Loucy (cell line): ENCODE measurements at regions not wholly inside any gene's neighbourhood (a gene's known extent, or its start where the extent isn't known, plus 50 kb on each side); places are given as distances from the start of the nearest gene placed in this dataset.

Experiments used
- H2AFZ ChIP-seq: fragments of 200-600 bp; sonication (generic); 2 replicates; pipeline ENCODE4 v1.6.0; 2016; ENCODE audit warnings: antibody characterized with exemption, mild to moderate bottlenecking, low read length, moderate library complexity
- H3F3A ChIP-seq: fragments of 200-600 bp; 2 replicates; pipeline ENCODE4 v1.6.0; 2016; ENCODE audit warnings: antibody characterized with exemption, low read depth, mild to moderate bottlenecking
- H3K27me3 ChIP-seq: fragments of 200-600 bp; sonication (generic); 2 replicates; pipeline ENCODE4 v1.6.1; 2014; ENCODE audit warnings: low read length, mild to moderate bottlenecking; ENCODE audit not compliant: insufficient read depth, poor library complexity, severe bottlenecking
- H3K36me3 ChIP-seq: fragments of 200-600 bp; sonication (generic); 2 replicates; pipeline ENCODE4 v1.6.1; 2016; ENCODE audit warnings: low read length; ENCODE audit not compliant: insufficient read depth
- H3K4me1 ChIP-seq: fragments of 200-600 bp; sonication (generic); 2 replicates; pipeline ENCODE4 v1.5.1; 2014; ENCODE audit warnings: low read length, mild to moderate bottlenecking; ENCODE audit not compliant: insufficient read depth, poor library complexity, severe bottlenecking
- H3K4me2 ChIP-seq: fragments of 200-600 bp; sonication (generic); 2 replicates; pipeline ENCODE4 v1.6.0; 2014; ENCODE audit warnings: antibody characterized with exemption, low read length, low read depth, mild to moderate bottlenecking; ENCODE audit not compliant: poor library complexity, severe bottlenecking
- H3K4me3 ChIP-seq: fragments of 200-600 bp; sonication (generic); 2 replicates; pipeline ENCODE4 v1.5.1; 2014; ENCODE audit warnings: low read length, mild to moderate bottlenecking, mixed read lengths; ENCODE audit not compliant: poor library complexity, severe bottlenecking
- H3K79me2 ChIP-seq: fragments of 200-600 bp; sonication (generic); 2 replicates; pipeline ENCODE4 v1.6.1; 2014; ENCODE audit warnings: low read length; ENCODE audit not compliant: insufficient read depth
- H3K9ac ChIP-seq: fragments of 200-600 bp; sonication (generic); 2 replicates; pipeline ENCODE4 v1.6.0; 2014; ENCODE audit warnings: mild to moderate bottlenecking, low read depth, low read length, moderate library complexity; ENCODE audit not compliant: poor library complexity, severe bottlenecking
- H3K9me2 ChIP-seq: fragments of 200-600 bp; sonication (generic); replicated peaks from 2 replicates; pipeline ENCODE4 v1.6.1; 2016; ENCODE audit warnings: low read depth, low read length, mixed read lengths
- H3K9me3 ChIP-seq: fragments of 200-600 bp; sonication (generic); 2 replicates; pipeline ENCODE4 v1.6.1; 2014; ENCODE audit warnings: mild to moderate bottlenecking, antibody characterized with exemption, low read length, low read depth; ENCODE audit not compliant: insufficient read depth
- H4K20me1 ChIP-seq: fragments of 200-600 bp; sonication (generic); 2 replicates; pipeline ENCODE4 v1.6.0; 2014; ENCODE audit warnings: antibody characterized with exemption, low read length, mild to moderate bottlenecking; ENCODE audit not compliant: insufficient read depth, poor library complexity, severe bottlenecking
- CTCF ChIP-seq: fragments of 200-600 bp; sonication (generic); conservative IDR thresholded peaks from 2 replicates; pipeline ENCODE4 v1.5.1; 2014; ENCODE audit warnings: mild to moderate bottlenecking, antibody characterized with exemption, low read length
- EZH2phosphoT487 ChIP-seq: fragments of 200-600 bp; IDR thresholded peaks from 2 replicates; pipeline ENCODE4 v1.6.1; 2018; ENCODE audit warnings: antibody characterized with exemption, mild to moderate bottlenecking, moderate library complexity, borderline replicate concordance

GRCh38 chr6:112833581-112834131, 486.5 kb downstream of the RFPL4B start:
- H3K9ac ChIP-seq: no peak overlapping the region
- H3K27me3 ChIP-seq: no peaks in the 10 kb centered on the region
- H3K36me3 ChIP-seq: no peaks in the 10 kb centered on the region

GRCh38 chr6:112835078-112835477, 487.9 kb downstream of the RFPL4B start:
- Histone ChIP-seq H3K9me2 (no peaks in the 10 kb centered on the region), H3K4me3 (no peak overlapping the region), H3K9me3 (no peaks in the 10 kb centered on the region), H3K27me3 (no peaks in the 10 kb centered on the region), H3K4me2 (no peak overlapping the region), H3K79me2 (no peaks in the 10 kb centered on the region), H3K9ac (no peak overlapping the region), H3K4me1 (no peaks in the 10 kb centered on the region), H3F3A (no peaks in the 10 kb centered on the region), H4K20me1 (no peaks in the 10 kb centered on the region), H2AFZ (no peak overlapping the region), H3K36me3 (no peaks in the 10 kb centered on the region)
- TF ChIP-seq CTCF (no peak), EZH2phosphoT487 (no peak)

More at GRCh38 chr6:112833581-112834131, 486.5 kb downstream of the RFPL4B start:
- no peak overlapping the region for H3K4me3 ChIP-seq
- no peak overlapping the region for H2AFZ ChIP-seq
- H3K79me2 ChIP-seq: no peaks in the 10 kb centered on the region
- H3K4me2 ChIP-seq: no peak overlapping the region
- no peaks in the 10 kb centered on the region for H3K9me3 ChIP-seq
- H3K9me2 ChIP-seq: no peaks in the 10 kb centered on the region
- H3F3A ChIP-seq: no peaks in the 10 kb centered on the region
- no peaks in the 10 kb centered on the region for H4K20me1 ChIP-seq
- no peaks in the 10 kb centered on the region for H3K4me1 ChIP-seq
- TF ChIP-seq CTCF (no peak), EZH2phosphoT487 (no peak)

GRCh38 chr6:112839525-112839961, 492.4 kb downstream of the RFPL4B start:
- Histone ChIP-seq H3K4me3 (no peak overlapping the region), H3K4me2 (no peak overlapping the region), H3K9me3 (no peaks in the 10 kb centered on the region), H2AFZ (no peak overlapping the region), H3F3A (no peaks in the 10 kb centered on the region), H3K27me3 (no peaks in the 10 kb centered on the region), H3K79me2 (no peaks in the 10 kb centered on the region), H3K36me3 (no peaks in the 10 kb centered on the region), H3K4me1 (no peaks in the 10 kb centered on the region), H3K9me2 (no peaks in the 10 kb centered on the region), H4K20me1 (no peaks in the 10 kb centered on the region), H3K9ac (no peak overlapping the region)
- TF ChIP-seq CTCF (no peak), EZH2phosphoT487 (no peak)
